GM13976 (cell line): ENCODE measurements at regions not wholly inside any gene's neighbourhood (a gene's known extent, or its start where the extent isn't known, plus 50 kb on each side); places are given as distances from the start of the nearest gene placed in this dataset.
"Not testable (repeated sequence)": the region's sequence is repeated elsewhere in the genome, so short reads cannot be mapped to it uniquely, and the experiment has no call there.

Source experiments
- DNase-seq: peaks from one replicate; pipeline ENCODE4 v3.0.0; 2012; ENCODE audit warnings: low spot score
- in situ Hi-C: fragments of 300-500 bp; cut with MboI; formaldehyde crosslinking; loops from one replicate; pipeline ENCODE4 v1.12.0; 2022; ENCODE audit warnings: low sequenced_read_pairs, mixed read lengths, inconsistent platforms; ENCODE audit not compliant: unreplicated experiment

- DNase-seq, in situ Hi-C loops: not testable (repeated sequence)
Measured at GRCh38 chr20:29606171-29606570, 1651.3 kb upstream of the DEFB115 start.

GRCh38 chr20:29629395-29629794 lies 1628.1 kb upstream of the DEFB115 start:
- in situ Hi-C loops, DNase-seq: not testable (repeated sequence)
